ENCODE measurements at regions not wholly inside any gene's neighbourhood (a gene's known extent, or its start where the extent isn't known, plus 50 kb on each side); places are given as distances from the start of the nearest gene placed in this dataset.
"Not testable (repeated sequence)": the region's sequence is repeated elsewhere in the genome, so short reads cannot be mapped to it uniquely, and the experiment has no call there.

- H3K9me3 ChIP-seq (ENCODE audit: low read depth, low read length, poor library complexity, severe bottlenecking), result no peaks in the 10 kb centered on the region
- no peak for TF ChIP-seq CTCF (conservative IDR thresholded peaks at IDR 0.05; ENCODE audit: low read depth, low read length)
- TF ChIP-seq EZH2 (IDR thresholded peaks at IDR 0.05; ENCODE audit: borderline replicate concordance, low read depth, low read length, poor library complexity, severe bottlenecking), result no peak
- intact Hi-C loops (cut with micrococcal nuclease; ENCODE audit: unreplicated experiment), result no loop called here
- H3K36me3 ChIP-seq (ENCODE audit: insufficient read depth, low read length, poor library complexity, severe bottlenecking), result no peaks in the 10 kb centered on the region
- BruUV-seq (replicated peaks), result no TSS peak
- CTCF ChIA-PET, result no interaction called here
- H3K27me3 ChIP-seq (replicated peaks; ENCODE audit: insufficient read depth, low read depth, low read length, poor library complexity), result no peaks in the 10 kb centered on the region
- no peak overlapping the region for H3K27ac ChIP-seq (ENCODE audit: low read depth, low read length, poor library complexity, severe bottlenecking)
- no peak overlapping the region for H3K4me3 ChIP-seq (ENCODE audit: low read depth, low read length, poor library complexity, severe bottlenecking)
- POLR2A ChIA-PET (ENCODE audit: low non-redundant PET), result no interaction called here
- no peaks in the 10 kb centered on the region for H3K4me1 ChIP-seq (ENCODE audit: insufficient read depth, low read length, poor library complexity, severe bottlenecking)
- no peak for DNase-seq (ENCODE audit: low spot score)
Observed at GRCh38 chr5:7169240-7169878, 226.6 kb upstream of the ADCY2 start.

- H3K27me3 ChIP-seq (replicated peaks; ENCODE audit: insufficient read depth, low read depth, low read length, poor library complexity); BruUV-seq (replicated peaks); intact Hi-C loops (cut with micrococcal nuclease; ENCODE audit: unreplicated experiment); H3K9me3 ChIP-seq (ENCODE audit: low read depth, low read length, poor library complexity, severe bottlenecking); H3K36me3 ChIP-seq (ENCODE audit: insufficient read depth, low read length, poor library complexity, severe bottlenecking); H3K4me3 ChIP-seq (ENCODE audit: low read depth, low read length, poor library complexity, severe bottlenecking); POLR2A ChIA-PET (ENCODE audit: low non-redundant PET); H3K27ac ChIP-seq (ENCODE audit: low read depth, low read length, poor library complexity, severe bottlenecking); CTCF ChIA-PET; H3K4me1 ChIP-seq (ENCODE audit: insufficient read depth, low read length, poor library complexity, severe bottlenecking); DNase-seq (ENCODE audit: low spot score): not testable (repeated sequence)
Observed at GRCh38 chr5:7170785-7171184, 225.2 kb upstream of the ADCY2 start.

- H3K36me3 ChIP-seq (ENCODE audit: insufficient read depth, low read length, poor library complexity, severe bottlenecking), result no peaks in the 10 kb centered on the region
- H3K27me3 ChIP-seq (replicated peaks; ENCODE audit: insufficient read depth, low read depth, low read length, poor library complexity), result peaks cover 5% of the 10 kb centered on the region
- ChIA-PET POLR2A (ENCODE audit: low non-redundant PET) (no interaction called here), CTCF (no interaction called here)
- H3K4me3 ChIP-seq (ENCODE audit: low read depth, low read length, poor library complexity, severe bottlenecking), result no peak overlapping the region
- H3K9me3 ChIP-seq (ENCODE audit: low read depth, low read length, poor library complexity, severe bottlenecking), result no peaks in the 10 kb centered on the region
- TF ChIP-seq CTCF (conservative IDR thresholded peaks at IDR 0.05; ENCODE audit: low read depth, low read length), result no peak
- TF ChIP-seq EZH2 (IDR thresholded peaks at IDR 0.05; ENCODE audit: borderline replicate concordance, low read depth, low read length, poor library complexity, severe bottlenecking), result no peak
- H3K4me1 ChIP-seq (ENCODE audit: insufficient read depth, low read length, poor library complexity, severe bottlenecking), result no peaks in the 10 kb centered on the region
- no TSS peak for BruUV-seq (replicated peaks)
- intact Hi-C loops (cut with micrococcal nuclease; ENCODE audit: unreplicated experiment), result no loop called here
- H3K27ac ChIP-seq (ENCODE audit: low read depth, low read length, poor library complexity, severe bottlenecking), result no peak overlapping the region
- DNase-seq (ENCODE audit: low spot score), result no peak
Observed at GRCh38 chr5:7179364-7179763, 216.6 kb upstream of the ADCY2 start.

GRCh38 chr5:7181841-7182240, 214.1 kb upstream of the ADCY2 start:
- H3K9me3 ChIP-seq (ENCODE audit: low read depth, low read length, poor library complexity, severe bottlenecking), result no peaks in the 10 kb centered on the region
- no peak overlapping the region for H3K4me3 ChIP-seq (ENCODE audit: low read depth, low read length, poor library complexity, severe bottlenecking)
- no TSS peak for BruUV-seq (replicated peaks)
- DNase-seq (ENCODE audit: low spot score), result no peak
- ChIA-PET CTCF (no interaction called here), POLR2A (ENCODE audit: low non-redundant PET) (no interaction called here)
- no peak for TF ChIP-seq CTCF (conservative IDR thresholded peaks at IDR 0.05; ENCODE audit: low read depth, low read length)
- TF ChIP-seq EZH2 (IDR thresholded peaks at IDR 0.05; ENCODE audit: borderline replicate concordance, low read depth, low read length, poor library complexity, severe bottlenecking), result no peak
- H3K4me1 ChIP-seq (ENCODE audit: insufficient read depth, low read length, poor library complexity, severe bottlenecking), result no peaks in the 10 kb centered on the region
- H3K27me3 ChIP-seq (replicated peaks; ENCODE audit: insufficient read depth, low read depth, low read length, poor library complexity), result peaks cover 5% of the 10 kb centered on the region
- H3K36me3 ChIP-seq (ENCODE audit: insufficient read depth, low read length, poor library complexity, severe bottlenecking), result no peaks in the 10 kb centered on the region
- intact Hi-C loops (cut with micrococcal nuclease; ENCODE audit: unreplicated experiment), result no loop called here
- H3K27ac ChIP-seq (ENCODE audit: low read depth, low read length, poor library complexity, severe bottlenecking), result no peak overlapping the region

Measured in A673 (cell line).